ENCODE measurements at regions not wholly inside any gene's neighbourhood (a gene's known extent, or its start where the extent isn't known, plus 50 kb on each side); places are given as distances from the start of the nearest gene placed in this dataset.

- DNase-seq (ENCODE audit: low read depth, low spot score) = no peak
- POLR2A ChIA-PET = no interaction called here
- CTCF ChIA-PET = no interaction called here
- no peak overlapping the region for H3K4me3 ChIP-seq (ENCODE audit: low read depth, low read length)
- no peak for TF ChIP-seq CTCF (IDR thresholded peaks at IDR 0.05; ENCODE audit: insufficient read depth, low read length, missing control alignments)
Observed at GRCh38 chr6:132020138-132020581, 69.0 kb upstream of the CCN2 start.

DNA sequence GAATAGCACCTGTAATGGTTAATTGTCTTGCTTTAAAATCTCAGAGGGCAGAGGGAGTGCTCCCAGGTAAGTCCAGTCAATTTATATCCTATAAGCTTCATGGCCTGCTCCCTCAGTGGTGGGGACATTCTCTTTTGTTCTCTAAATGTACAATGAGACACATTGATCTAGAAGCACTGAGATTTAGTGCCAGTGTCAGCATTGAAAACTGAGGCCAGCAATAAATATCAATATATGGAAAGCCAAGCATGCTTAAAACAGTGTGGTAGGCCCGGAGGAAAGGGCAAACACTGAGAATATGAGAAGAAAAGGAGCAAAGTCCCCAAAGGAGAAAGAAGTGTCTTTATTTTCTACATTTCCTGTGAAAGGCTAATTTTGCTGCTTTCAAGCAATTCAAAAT, 68.4 kb upstream of the CCN2 start:
- POLR2A ChIA-PET = no interaction called here
- DNase-seq (ENCODE audit: low read depth, low spot score) = no peak
- no peak for TF ChIP-seq CTCF (IDR thresholded peaks at IDR 0.05; ENCODE audit: insufficient read depth, low read length, missing control alignments)
- CTCF ChIA-PET = no interaction called here
- H3K4me3 ChIP-seq (ENCODE audit: low read depth, low read length) = no peak overlapping the region

GRCh38 chr6:132017942-132018341, 66.8 kb upstream of the CCN2 start:
- ChIA-PET CTCF (interaction anchor here (0.7 to 0.9 kb wide), 2 partner anchors 10 to 22 kb away, joined by 3 to 4 read pairs; no protein-coding TSS in a partner anchor), POLR2A (no interaction called here)
- no peak for DNase-seq (ENCODE audit: low read depth, low spot score)
- H3K4me3 ChIP-seq (ENCODE audit: low read depth, low read length) = no peak overlapping the region
- no peak for TF ChIP-seq CTCF (IDR thresholded peaks at IDR 0.05; ENCODE audit: insufficient read depth, low read length, missing control alignments)

DNA sequence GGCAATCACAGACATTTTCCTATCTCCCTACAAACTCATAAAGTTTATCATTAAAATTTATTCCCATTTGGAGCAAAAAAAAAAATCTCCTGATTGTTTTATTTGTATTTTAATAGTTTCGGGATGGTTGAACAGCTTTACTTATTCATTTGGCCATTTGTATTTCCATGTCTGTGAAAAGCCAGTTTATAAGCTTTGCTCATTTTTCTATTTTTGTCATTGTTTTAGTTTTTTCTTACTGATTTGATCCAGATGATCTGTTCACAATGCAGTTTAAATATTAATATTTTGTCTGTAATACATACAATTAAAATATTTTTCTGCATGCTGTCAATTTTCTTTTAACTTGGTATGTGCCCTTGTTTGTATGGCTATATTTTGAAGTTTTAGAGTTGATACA, 65.2 kb upstream of the CCN2 start:
- POLR2A ChIA-PET = no interaction called here
- DNase-seq (ENCODE audit: low read depth, low spot score) = no peak
- TF ChIP-seq CTCF (IDR thresholded peaks at IDR 0.05; ENCODE audit: insufficient read depth, low read length, missing control alignments) = no peak
- no peak overlapping the region for H3K4me3 ChIP-seq (ENCODE audit: low read depth, low read length)
- CTCF ChIA-PET = no interaction called here

DNA sequence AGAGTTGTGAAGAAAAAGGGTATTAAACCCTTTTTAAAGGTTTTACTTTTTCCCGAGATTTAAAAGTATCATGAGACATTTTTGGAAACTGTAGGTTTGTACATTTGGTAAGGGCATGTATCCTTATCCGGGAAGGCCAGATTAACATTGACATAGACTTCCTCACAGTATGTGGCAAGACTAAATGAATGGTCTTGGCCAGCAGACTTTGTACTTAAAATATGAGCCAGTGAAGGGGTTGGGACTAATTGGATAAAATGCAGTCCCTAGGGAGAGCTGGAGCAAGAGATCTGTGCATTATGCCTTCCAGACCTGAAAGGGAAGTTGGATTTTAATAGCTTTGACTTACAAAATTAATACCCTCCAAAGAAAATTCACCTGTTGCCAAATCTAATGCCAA, 60.4 kb upstream of the CCN2 start:
- no peak overlapping the region for H3K4me3 ChIP-seq (ENCODE audit: low read depth, low read length)
- peak; percentile 10 for DNase-seq (ENCODE audit: low read depth, low spot score)
- TF ChIP-seq CTCF (IDR thresholded peaks at IDR 0.05; ENCODE audit: insufficient read depth, low read length, missing control alignments) = no peak
- POLR2A ChIA-PET = no interaction called here
- CTCF ChIA-PET = interaction anchor here (0.8 to 1.6 kb wide), 4 partner anchors 10 to 87 kb away, joined by 3 to 5 read pairs (median 4); no protein-coding TSS in a partner anchor

- POLR2A ChIA-PET = no interaction called here
- no peak for TF ChIP-seq CTCF (IDR thresholded peaks at IDR 0.05; ENCODE audit: insufficient read depth, low read length, missing control alignments)
- H3K4me3 ChIP-seq (ENCODE audit: low read depth, low read length) = no peak overlapping the region
- DNase-seq (ENCODE audit: low read depth, low spot score) = no peak
- CTCF ChIA-PET = no interaction called here
Observed at GRCh38 chr6:132009175-132009574, 58.0 kb upstream of the CCN2 start.

Data from AG04449 (cell line).